Mucosa of descending colon (tissue), 3 donors: ENCODE measurements at regions not wholly inside any gene's neighbourhood (a gene's known extent, or its start where the extent isn't known, plus 50 kb on each side); places are given as distances from the start of the nearest gene placed in this dataset.

Experiments used
- ATAC-seq: fragments of 200-7000 bp; cut with Tn5 transposase; one replicate; pipeline ENCODE4 v1.9.1; 2020; ENCODE audit warnings: mild to moderate bottlenecking, moderate library complexity
- DNase-seq, 3 donors: peaks; one replicate each; pipeline ENCODE4 v3.0.0-alpha.2; 2020
- H3K36me3 ChIP-seq: fragments of 200-600 bp; one replicate; pipeline ENCODE4 v1.8.0; 2021; ENCODE audit warnings: low read depth, mild to moderate bottlenecking
- H3K4me1 ChIP-seq: fragments of 200-600 bp; one replicate; pipeline ENCODE4 v1.8.0; 2021; ENCODE audit warnings: low read depth, mild to moderate bottlenecking
- H3K4me3 ChIP-seq: fragments of 200-600 bp; one replicate; pipeline ENCODE4 v1.8.0; 2021; ENCODE audit warnings: mild to moderate bottlenecking
- H3K9me3 ChIP-seq: fragments of 200-600 bp; one replicate; pipeline ENCODE4 v1.8.0; 2021; ENCODE audit warnings: mild to moderate bottlenecking
- CTCF ChIP-seq: fragments of 200-600 bp; IDR thresholded peaks from one replicate; pipeline ENCODE4 v1.8.0; 2022; ENCODE audit warnings: antibody characterized with exemption, mild to moderate bottlenecking
- intact Hi-C, 2 donors: fragments of 100-400 bp; cut with DNase I in 1 of 2; cut with micrococcal nuclease in 1 of 2; formaldehyde crosslinking; loops; one replicate each; pipeline versions ENCODE4 v1.11.0 to v1.11.1; 2022; cut with DNase I, micrococcal nuclease
- donor health status: DM: no; HTN: no; CAD: no; lungs with moderate emphysema.
- donor health status: DM: no; HTN: no; CAD: no.
- donor health status: DM: no; HTN: yes; CAD: no.

DNA sequence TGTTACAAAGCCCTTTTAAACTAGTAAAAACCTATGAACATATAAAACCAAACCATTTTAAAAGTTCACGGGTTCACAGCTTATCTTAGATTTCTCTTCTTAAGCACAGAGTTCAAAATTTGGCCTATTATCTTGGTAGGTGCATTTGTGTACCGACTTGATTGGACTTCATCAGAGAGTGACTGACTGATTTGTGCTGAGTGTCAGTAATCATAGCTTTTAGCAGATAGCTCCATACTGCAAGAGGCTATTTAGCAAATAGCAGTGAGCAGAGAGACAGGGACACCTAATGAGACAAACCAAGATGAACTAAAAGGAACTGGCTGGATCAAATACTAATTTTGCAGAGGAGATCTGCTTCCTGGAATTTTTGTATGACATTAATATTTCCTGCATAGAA lies 274.5 kb downstream of the PRR16 start:
- no peak overlapping the region for H3K4me3 ChIP-seq
- DNase-seq (no peak), ATAC-seq (no peak)
- TF ChIP-seq CTCF: no peak
- H3K4me1 ChIP-seq: no peaks in the 10 kb centered on the region
- no peaks in the 10 kb centered on the region for H3K9me3 ChIP-seq
- H3K36me3 ChIP-seq: no peaks in the 10 kb centered on the region
- intact Hi-C loops: no loop called here

GRCh38 chr5:120740989-120741388 lies 276.9 kb downstream of the PRR16 start:
- Histone ChIP-seq H3K36me3 (no peaks in the 10 kb centered on the region), H3K9me3 (no peaks in the 10 kb centered on the region), H3K4me3 (no peak overlapping the region), H3K4me1 (no peaks in the 10 kb centered on the region)
- DNase-seq (no peak), ATAC-seq (no peak)
- intact Hi-C loops: no loop called here
- TF ChIP-seq CTCF: no peak

GRCh38 chr5:120748474-120748873 lies 284.4 kb downstream of the PRR16 start:
- no peak for DNase-seq
- no peak for ATAC-seq
- H3K36me3 ChIP-seq: no peaks in the 10 kb centered on the region
- H3K4me1 ChIP-seq: no peaks in the 10 kb centered on the region
- no peak for TF ChIP-seq CTCF
- intact Hi-C loops: no loop called here
- H3K4me3 ChIP-seq: no peak overlapping the region
- H3K9me3 ChIP-seq: no peaks in the 10 kb centered on the region

- intact Hi-C loops: no loop called here
- ATAC-seq (no peak), DNase-seq (no peak)
- H3K4me3 ChIP-seq: no peak overlapping the region
- no peaks in the 10 kb centered on the region for H3K9me3 ChIP-seq
- TF ChIP-seq CTCF: no peak
- no peaks in the 10 kb centered on the region for H3K4me1 ChIP-seq
- no peaks in the 10 kb centered on the region for H3K36me3 ChIP-seq
Observed at GRCh38 chr5:120749737-120750136, 285.6 kb downstream of the PRR16 start.

- intact Hi-C loops: no loop called here
- no peaks in the 10 kb centered on the region for H3K4me1 ChIP-seq
- DNase-seq: no peak
- H3K9me3 ChIP-seq: peaks cover 5% of the 10 kb centered on the region
- no peak for TF ChIP-seq CTCF
- no peak overlapping the region for H3K4me3 ChIP-seq
- no peak for ATAC-seq
- no peaks in the 10 kb centered on the region for H3K36me3 ChIP-seq
Observed at GRCh38 chr5:120759587-120759986, 295.5 kb downstream of the PRR16 start.

DNA sequence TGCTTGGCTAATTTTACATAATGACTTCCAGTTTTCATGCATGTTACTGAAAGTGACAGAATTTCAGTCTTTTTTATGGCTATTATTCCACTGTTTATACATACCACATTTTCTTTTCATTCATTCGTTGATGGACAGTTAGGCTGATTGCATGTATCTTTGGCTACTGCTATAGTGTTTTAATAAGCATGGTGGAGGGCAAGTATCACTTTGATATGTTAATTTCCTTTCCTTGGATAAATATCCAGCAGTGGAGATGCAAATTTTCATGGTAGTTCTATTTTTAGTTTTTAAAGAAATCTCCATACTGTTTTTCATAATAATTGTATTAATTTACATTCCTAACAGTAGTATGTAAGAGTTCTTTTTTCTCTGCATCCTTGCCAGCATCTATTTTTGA lies 297.9 kb downstream of the PRR16 start:
- Histone ChIP-seq H3K9me3 (no peaks in the 10 kb centered on the region), H3K4me3 (no peak overlapping the region), H3K4me1 (no peaks in the 10 kb centered on the region), H3K36me3 (no peaks in the 10 kb centered on the region)
- no peak for TF ChIP-seq CTCF
- ATAC-seq (no peak), DNase-seq (no peak)
- intact Hi-C loops: no loop called here
